Uterus (tissue), 3 donors: ENCODE measurements at regions not wholly inside any gene's neighbourhood (a gene's known extent, or its start where the extent isn't known, plus 50 kb on each side); places are given as distances from the start of the nearest gene placed in this dataset.
A peak's percentile ranks its signal among the peaks of the same experiment; 100 is the strongest.

Experiments used
- DNase-seq, 2 donors: peaks; one replicate each; pipeline ENCODE4 v3.0.0-alpha.2; 2019 to 2020
- H3K27ac ChIP-seq, 2 donors: fragments of 200-600 bp; sonication (generic); 1 replicate in 1 of 2; 2 replicates in 1 of 2; pipeline ENCODE4 v1.5.1; 2016 to 2018
- H3K27me3 ChIP-seq, 2 donors: fragments of 200-600 bp; sonication (generic); one replicate each; pipeline ENCODE4 v1.5.1; 2018 to 2019; ENCODE audit warnings: control low read depth in 1 of 2
- H3K36me3 ChIP-seq, 2 donors: fragments of 200-600 bp; sonication (generic); one replicate each; pipeline ENCODE4 v1.5.1; 2019; ENCODE audit warnings: control low read depth in 1 of 2
- H3K4me1 ChIP-seq, 2 donors: fragments of 200-600 bp; sonication (generic); one replicate each; pipeline ENCODE4 v1.5.1; 2018 to 2019; ENCODE audit warnings: control low read depth in 1 of 2
- H3K4me3 ChIP-seq, 2 donors: fragments of 200-600 bp; sonication (generic); 1 replicate in 1 of 2; 2 replicates in 1 of 2; pipeline ENCODE4 v1.5.1; 2018 to 2019; ENCODE audit warnings: mild to moderate bottlenecking in 1 of 2
- H3K9me3 ChIP-seq, 2 donors: fragments of 200-600 bp; sonication (generic); one replicate each; pipeline ENCODE4 v1.5.1; 2019; ENCODE audit warnings: control low read depth in 1 of 2
- CTCF ChIP-seq, 4 experiments: fragments of 200-600 bp in 2 of 4; fragments of 450-650 bp in 2 of 4; sonication (generic) in 2 of 4; IDR thresholded peaks; one replicate each; pipeline ENCODE4 v1.5.1; 2016 to 2019; ENCODE audit warnings: antibody characterized with exemption in 4 of 4, mild to moderate bottlenecking in 2 of 4, moderate library complexity in 1 of 4
- POLR2A ChIP-seq, 2 donors: fragments of 450-650 bp; IDR thresholded peaks; one replicate each; pipeline ENCODE4 v1.6.1; 2016; ENCODE audit warnings: antibody characterized with exemption in 2 of 2, mild to moderate bottlenecking in 1 of 2, moderate library complexity in 1 of 2
- intact Hi-C: fragments of 100-400 bp; cut with DNase I; formaldehyde crosslinking; loops from one replicate; pipeline ENCODE4 v1.15.1; 2023; ENCODE audit warnings: low total_unique reads
- donor health status: DM: yes; HTN: yes; CAD: no.

GRCh38 chr10:27446091-27446918, 57.8 kb upstream of the RAB18 start:
- no peaks in the 10 kb centered on the region for H3K27me3 ChIP-seq
- TF ChIP-seq POLR2A (IDR thresholded peaks at IDR 0.05) = no peak
- TF ChIP-seq CTCF (IDR thresholded peaks at IDR 0.05) = peak; percentile 25 to 41 (median 32)
- H3K4me1 ChIP-seq = no peaks in the 10 kb centered on the region
- no peaks in the 10 kb centered on the region for H3K36me3 ChIP-seq
- H3K27ac ChIP-seq = no peak overlapping the region
- H3K9me3 ChIP-seq = no peaks in the 10 kb centered on the region
- DNase-seq = no peak
- no peak overlapping the region for H3K4me3 ChIP-seq
- intact Hi-C loops = no loop called here

GRCh38 chr10:27445070-27445469, 59.0 kb upstream of the RAB18 start:
- no peaks in the 10 kb centered on the region for H3K36me3 ChIP-seq
- no peaks in the 10 kb centered on the region for H3K27me3 ChIP-seq
- H3K4me1 ChIP-seq = no peaks in the 10 kb centered on the region
- no peak overlapping the region for H3K4me3 ChIP-seq
- DNase-seq = no peak
- intact Hi-C loops = no loop called here
- TF ChIP-seq CTCF (IDR thresholded peaks at IDR 0.05) = no peak
- no peak for TF ChIP-seq POLR2A (IDR thresholded peaks at IDR 0.05)
- no peak overlapping the region for H3K27ac ChIP-seq
- no peaks in the 10 kb centered on the region for H3K9me3 ChIP-seq

- Histone ChIP-seq H3K4me1 (no peaks in the 10 kb centered on the region), H3K27ac (no peak overlapping the region), H3K9me3 (no peaks in the 10 kb centered on the region), H3K4me3 (no peak overlapping the region), H3K36me3 (no peaks in the 10 kb centered on the region), H3K27me3 (no peaks in the 10 kb centered on the region)
- intact Hi-C loops = no loop called here
- no peak for TF ChIP-seq CTCF (IDR thresholded peaks at IDR 0.05)
- TF ChIP-seq POLR2A (IDR thresholded peaks at IDR 0.05) = no peak
- no peak for DNase-seq
Measured at GRCh38 chr10:27440478-27440877, 63.6 kb upstream of the RAB18 start.

GRCh38 chr10:27440021-27440420, 64.1 kb upstream of the RAB18 start:
- no peaks in the 10 kb centered on the region for H3K4me1 ChIP-seq
- TF ChIP-seq CTCF (IDR thresholded peaks at IDR 0.05) = no peak
- TF ChIP-seq POLR2A (IDR thresholded peaks at IDR 0.05) = no peak
- no peak overlapping the region for H3K4me3 ChIP-seq
- H3K27me3 ChIP-seq = no peaks in the 10 kb centered on the region
- H3K27ac ChIP-seq = no peak overlapping the region
- H3K9me3 ChIP-seq = no peaks in the 10 kb centered on the region
- intact Hi-C loops = no loop called here
- DNase-seq = no peak
- no peaks in the 10 kb centered on the region for H3K36me3 ChIP-seq

- Histone ChIP-seq H3K27me3 (no peaks in the 10 kb centered on the region), H3K36me3 (no peaks in the 10 kb centered on the region), H3K27ac (no peak overlapping the region), H3K4me1 (no peaks in the 10 kb centered on the region), H3K4me3 (no peak overlapping the region), H3K9me3 (no peaks in the 10 kb centered on the region)
- TF ChIP-seq POLR2A (IDR thresholded peaks at IDR 0.05) (no peak), CTCF (IDR thresholded peaks at IDR 0.05) (no peak)
- intact Hi-C loops = no loop called here
- no peak for DNase-seq
Measured at GRCh38 chr10:27439101-27439500, 65.0 kb upstream of the RAB18 start.
